CD4-positive, alpha-beta T cell treated with Interferon gamma for 1 hour (primary cell): ENCODE measurements at regions not wholly inside any gene's neighbourhood (a gene's known extent, or its start where the extent isn't known, plus 50 kb on each side); places are given as distances from the start of the nearest gene placed in this dataset.
A peak's percentile ranks its signal among the peaks of the same experiment; 100 is the strongest.

Experiments
- DNase-seq: peaks from one replicate; pipeline ENCODE4 v3.0.0-alpha.2; 2020

- peak; percentile 44 for DNase-seq
Measured at GRCh38 chr12:48409938-48410337, 59.2 kb upstream of the ZNF641 start.

- DNase-seq, result no peak
Measured at GRCh38 chr12:48413388-48413787, 59.0 kb upstream of the ANP32D start.

- no peak for DNase-seq
Measured at GRCh38 chr12:48414021-48414420, 58.3 kb upstream of the ANP32D start.

- no peak for DNase-seq
Measured at GRCh38 chr12:48419116-48419935, 53.0 kb upstream of the ANP32D start.

- DNase-seq, result no peak
Measured at GRCh38 chr12:48420039-48420775, 52.2 kb upstream of the ANP32D start.

GRCh38 chr12:48422060-48422459, 50.3 kb upstream of the ANP32D start:
- no peak for DNase-seq
